ENCODE measurements at regions not wholly inside any gene's neighbourhood (a gene's known extent, or its start where the extent isn't known, plus 50 kb on each side); places are given as distances from the start of the nearest gene placed in this dataset.

DNA sequence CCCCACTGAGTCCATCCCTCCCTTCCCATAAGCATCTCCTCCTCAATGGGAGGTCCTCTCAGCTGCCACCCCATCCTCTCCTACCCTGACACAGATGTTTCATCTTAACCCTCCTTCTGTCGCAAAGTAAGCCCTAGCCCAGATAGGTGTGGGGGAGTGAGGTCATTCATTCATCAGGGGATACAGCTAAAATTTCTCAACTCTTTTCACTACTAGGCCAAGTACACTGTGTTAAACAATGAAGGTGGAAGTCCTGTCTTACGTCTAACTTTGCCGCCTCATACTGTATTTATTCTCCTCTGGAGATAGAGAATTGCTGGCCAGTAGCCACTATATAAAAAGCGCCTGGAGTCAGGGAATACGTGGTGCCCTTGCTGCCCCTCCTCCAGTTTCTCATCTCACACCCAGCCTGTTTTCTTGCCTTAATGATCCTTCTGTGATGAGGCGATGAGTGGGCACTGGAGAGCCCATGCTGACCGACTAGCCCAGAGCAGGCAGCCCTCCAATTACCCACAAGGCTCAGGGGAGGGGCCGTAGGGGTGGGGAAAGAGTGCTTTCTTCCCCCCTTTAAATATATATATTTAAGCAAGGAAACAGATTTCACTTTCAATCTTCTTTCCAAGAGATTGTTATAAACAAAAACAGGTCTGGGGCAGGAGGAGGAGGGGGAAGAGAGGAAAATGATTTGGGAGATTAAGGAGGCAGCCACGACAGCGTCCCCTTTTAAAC is 149.5 kb downstream of the PJA1 start:
- no peak for DNase-seq (ENCODE audit: low read depth in 1 of 2, low spot score in 1 of 2)
- H3K27ac ChIP-seq (replicated peaks), result no peak overlapping the region
- TF ChIP-seq GABPA (IDR thresholded peaks at IDR 0.05; ENCODE audit: low read depth), result no peak
- no peak overlapping the region for H3K4me3 ChIP-seq (replicated peaks; ENCODE audit: insufficient read depth, low read length)
- H3K27me3 ChIP-seq (ENCODE audit: insufficient read depth, poor library complexity, severe bottlenecking), result no peaks in the 10 kb centered on the region

DNA sequence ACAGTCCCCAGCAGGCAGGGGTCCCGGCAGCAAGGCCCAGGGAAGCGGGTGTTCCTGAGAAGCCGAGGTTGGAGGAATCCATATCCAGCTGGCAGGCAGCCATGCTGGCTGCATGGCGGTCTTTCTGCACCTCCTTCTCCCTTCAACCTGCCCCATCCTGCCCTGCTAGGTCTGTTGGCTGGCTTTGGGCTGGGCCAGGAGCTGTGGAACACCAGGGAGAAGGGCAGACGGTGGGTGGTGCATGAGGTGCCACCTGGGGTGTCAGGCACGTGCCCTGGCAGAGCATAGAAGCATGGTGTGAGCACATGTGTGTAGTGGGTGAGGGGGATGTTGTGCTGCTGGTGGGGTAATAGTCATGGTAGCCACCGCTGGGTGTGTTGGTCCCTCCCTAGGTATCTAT is 150.1 kb downstream of the PJA1 start:
- Histone ChIP-seq H3K27ac (replicated peaks) (no peak overlapping the region), H3K4me3 (replicated peaks; ENCODE audit: insufficient read depth, low read length) (no peak overlapping the region), H3K27me3 (ENCODE audit: insufficient read depth, poor library complexity, severe bottlenecking) (no peaks in the 10 kb centered on the region)
- DNase-seq (ENCODE audit: low read depth in 1 of 2, low spot score in 1 of 2), result no peak
- TF ChIP-seq GABPA (IDR thresholded peaks at IDR 0.05; ENCODE audit: low read depth), result no peak
- TF ChIP-seq POLR2AphosphoS5 (IDR thresholded peaks at IDR 0.05; ENCODE audit: low read depth), result no peak
- TF ChIP-seq, protein P1, sequence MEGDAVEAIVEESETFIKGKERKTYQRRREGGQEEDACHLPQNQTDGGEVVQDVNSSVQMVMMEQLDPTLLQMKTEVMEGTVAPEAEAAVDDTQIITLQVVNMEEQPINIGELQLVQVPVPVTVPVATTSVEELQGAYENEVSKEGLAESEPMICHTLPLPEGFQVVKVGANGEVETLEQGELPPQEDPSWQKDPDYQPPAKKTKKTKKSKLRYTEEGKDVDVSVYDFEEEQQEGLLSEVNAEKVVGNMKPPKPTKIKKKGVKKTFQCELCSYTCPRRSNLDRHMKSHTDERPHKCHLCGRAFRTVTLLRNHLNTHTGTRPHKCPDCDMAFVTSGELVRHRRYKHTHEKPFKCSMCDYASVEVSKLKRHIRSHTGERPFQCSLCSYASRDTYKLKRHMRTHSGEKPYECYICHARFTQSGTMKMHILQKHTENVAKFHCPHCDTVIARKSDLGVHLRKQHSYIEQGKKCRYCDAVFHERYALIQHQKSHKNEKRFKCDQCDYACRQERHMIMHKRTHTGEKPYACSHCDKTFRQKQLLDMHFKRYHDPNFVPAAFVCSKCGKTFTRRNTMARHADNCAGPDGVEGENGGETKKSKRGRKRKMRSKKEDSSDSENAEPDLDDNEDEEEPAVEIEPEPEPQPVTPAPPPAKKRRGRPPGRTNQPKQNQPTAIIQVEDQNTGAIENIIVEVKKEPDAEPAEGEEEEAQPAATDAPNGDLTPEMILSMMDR (IDR thresholded peaks at IDR 0.05; ENCODE audit: insufficient read depth, low read length), result no peak
- TF ChIP-seq, protein P2, sequence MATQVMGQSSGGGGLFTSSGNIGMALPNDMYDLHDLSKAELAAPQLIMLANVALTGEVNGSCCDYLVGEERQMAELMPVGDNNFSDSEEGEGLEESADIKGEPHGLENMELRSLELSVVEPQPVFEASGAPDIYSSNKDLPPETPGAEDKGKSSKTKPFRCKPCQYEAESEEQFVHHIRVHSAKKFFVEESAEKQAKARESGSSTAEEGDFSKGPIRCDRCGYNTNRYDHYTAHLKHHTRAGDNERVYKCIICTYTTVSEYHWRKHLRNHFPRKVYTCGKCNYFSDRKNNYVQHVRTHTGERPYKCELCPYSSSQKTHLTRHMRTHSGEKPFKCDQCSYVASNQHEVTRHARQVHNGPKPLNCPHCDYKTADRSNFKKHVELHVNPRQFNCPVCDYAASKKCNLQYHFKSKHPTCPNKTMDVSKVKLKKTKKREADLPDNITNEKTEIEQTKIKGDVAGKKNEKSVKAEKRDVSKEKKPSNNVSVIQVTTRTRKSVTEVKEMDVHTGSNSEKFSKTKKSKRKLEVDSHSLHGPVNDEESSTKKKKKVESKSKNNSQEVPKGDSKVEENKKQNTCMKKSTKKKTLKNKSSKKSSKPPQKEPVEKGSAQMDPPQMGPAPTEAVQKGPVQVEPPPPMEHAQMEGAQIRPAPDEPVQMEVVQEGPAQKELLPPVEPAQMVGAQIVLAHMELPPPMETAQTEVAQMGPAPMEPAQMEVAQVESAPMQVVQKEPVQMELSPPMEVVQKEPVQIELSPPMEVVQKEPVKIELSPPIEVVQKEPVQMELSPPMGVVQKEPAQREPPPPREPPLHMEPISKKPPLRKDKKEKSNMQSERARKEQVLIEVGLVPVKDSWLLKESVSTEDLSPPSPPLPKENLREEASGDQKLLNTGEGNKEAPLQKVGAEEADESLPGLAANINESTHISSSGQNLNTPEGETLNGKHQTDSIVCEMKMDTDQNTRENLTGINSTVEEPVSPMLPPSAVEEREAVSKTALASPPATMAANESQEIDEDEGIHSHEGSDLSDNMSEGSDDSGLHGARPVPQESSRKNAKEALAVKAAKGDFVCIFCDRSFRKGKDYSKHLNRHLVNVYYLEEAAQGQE (IDR thresholded peaks at IDR 0.05; ENCODE audit: insufficient replicate concordance, low read depth), result no peak
- no peak for TF ChIP-seq SPI1 (IDR thresholded peaks at IDR 0.05; ENCODE audit: borderline replicate concordance, low read depth)

DNA sequence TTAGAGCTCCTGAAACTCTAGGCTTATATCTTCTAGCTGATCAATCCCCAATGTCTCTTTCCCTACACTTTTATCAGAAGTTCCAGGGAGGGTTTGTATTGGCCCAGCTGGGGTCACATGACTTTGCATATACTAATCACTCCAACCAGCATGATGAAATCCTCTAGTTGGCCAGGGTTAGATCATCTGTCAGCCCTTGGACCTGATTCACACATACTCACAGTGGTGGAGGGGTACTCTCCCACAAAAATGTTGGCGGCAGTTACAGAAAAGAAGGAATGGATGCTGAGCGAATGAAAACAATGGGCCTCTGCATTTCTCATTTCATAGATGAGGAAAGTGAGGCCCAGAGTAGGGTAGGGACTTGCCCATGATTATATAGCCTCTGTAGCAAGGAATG is 151.1 kb downstream of the PJA1 start:
- no peaks in the 10 kb centered on the region for H3K27me3 ChIP-seq (ENCODE audit: insufficient read depth, poor library complexity, severe bottlenecking)
- no peak overlapping the region for H3K27ac ChIP-seq (replicated peaks)
- H3K4me3 ChIP-seq (replicated peaks; ENCODE audit: insufficient read depth, low read length), result no peak overlapping the region
- no peak for DNase-seq (ENCODE audit: low read depth in 1 of 2, low spot score in 1 of 2)
- TF ChIP-seq, protein P1 (IDR thresholded peaks at IDR 0.05; ENCODE audit: insufficient read depth, low read length), result no peak
- no peak for TF ChIP-seq SPI1 (IDR thresholded peaks at IDR 0.05; ENCODE audit: borderline replicate concordance, low read depth)
- TF ChIP-seq, protein P2 (IDR thresholded peaks at IDR 0.05; ENCODE audit: insufficient replicate concordance, low read depth), result no peak
- TF ChIP-seq GABPA (IDR thresholded peaks at IDR 0.05; ENCODE audit: low read depth), result no peak
- TF ChIP-seq POLR2AphosphoS5 (IDR thresholded peaks at IDR 0.05; ENCODE audit: low read depth), result no peak

DNA sequence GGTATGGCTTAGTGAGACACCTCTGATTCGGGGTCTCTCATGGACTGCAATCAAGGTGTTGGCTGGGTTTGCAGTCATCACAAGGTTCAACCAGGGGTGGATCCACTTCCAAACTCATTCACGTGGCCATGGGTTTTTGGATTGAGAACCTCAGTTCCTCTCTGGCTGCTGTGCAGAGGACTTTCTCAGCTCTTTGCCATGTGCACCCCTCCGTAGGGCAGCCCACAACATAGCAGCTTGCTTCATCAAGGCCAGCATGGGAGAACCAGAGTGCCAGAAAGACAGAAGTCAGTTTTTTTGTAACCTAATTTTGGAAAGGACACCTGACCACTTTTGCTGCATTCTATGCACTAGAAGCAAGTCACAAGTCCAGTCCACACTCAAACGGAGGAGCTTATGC is 154.9 kb downstream of the PJA1 start:
- Histone ChIP-seq H3K27ac (replicated peaks) (no peak overlapping the region), H3K27me3 (ENCODE audit: insufficient read depth, poor library complexity, severe bottlenecking) (no peaks in the 10 kb centered on the region), H3K4me3 (replicated peaks; ENCODE audit: insufficient read depth, low read length) (no peak overlapping the region)
- TF ChIP-seq, protein P2 (IDR thresholded peaks at IDR 0.05; ENCODE audit: insufficient replicate concordance, low read depth), result no peak
- TF ChIP-seq POLR2AphosphoS5 (IDR thresholded peaks at IDR 0.05; ENCODE audit: low read depth) (no peak), SPI1 (IDR thresholded peaks at IDR 0.05; ENCODE audit: borderline replicate concordance, low read depth) (no peak), GABPA (IDR thresholded peaks at IDR 0.05; ENCODE audit: low read depth) (no peak)
- TF ChIP-seq, protein P1 (IDR thresholded peaks at IDR 0.05; ENCODE audit: insufficient read depth, low read length), result no peak
- DNase-seq (ENCODE audit: low read depth in 1 of 2, low spot score in 1 of 2), result no peak

Data from HL-60 (cell line).